Brain microvascular endothelial cell (primary cell): ENCODE measurements at regions not wholly inside any gene's neighbourhood (a gene's known extent, or its start where the extent isn't known, plus 50 kb on each side); places are given as distances from the start of the nearest gene placed in this dataset.

Experiments
- DNase-seq: peaks from one replicate; pipeline ENCODE4 v3.0.0-alpha.2; 2020
- H3K27ac ChIP-seq: fragments of 250-450 bp; sonication (Bioruptor Pico); 2 replicates; pipeline ENCODE4 v1.5.1; 2020; ENCODE audit warnings: mild to moderate bottlenecking, moderate library complexity
- H3K27me3 ChIP-seq: fragments of 250-450 bp; sonication (Bioruptor Pico); replicated peaks from 2 replicates; pipeline ENCODE4 v1.5.1; 2020; ENCODE audit warnings: mild to moderate bottlenecking
- H3K36me3 ChIP-seq: fragments of 250-450 bp; sonication (Bioruptor Pico); replicated peaks from 2 replicates; pipeline ENCODE4 v1.5.1; 2020; ENCODE audit warnings: mild to moderate bottlenecking
- H3K4me3 ChIP-seq: 2 replicates; pipeline ENCODE4 v1.5.1; 2011; ENCODE audit warnings: low read depth, mild to moderate bottlenecking, control low read depth, low read length, moderate library complexity
- CTCF ChIP-seq: IDR thresholded peaks from 2 replicates; pipeline ENCODE4 v1.5.1; 2011; ENCODE audit warnings: low read depth, mild to moderate bottlenecking, moderate library complexity, low read length, control low read depth, inconsistent platforms; ENCODE audit errors: missing control alignments
- in situ Hi-C: cut with HindIII; loops from 2 replicates; pipeline ENCODE4 v1.10.0; 2017; ENCODE audit warnings: low sequenced_read_pairs, low pct_ligation_motif_present

- Histone ChIP-seq H3K27ac (no peak overlapping the region), H3K36me3 (no peaks in the 10 kb centered on the region)
- in situ Hi-C loops: no loop called here
These were observed 196.0 kb downstream of the DACT1 start for GRCh38 chr14:58833634-58834378.

DNA sequence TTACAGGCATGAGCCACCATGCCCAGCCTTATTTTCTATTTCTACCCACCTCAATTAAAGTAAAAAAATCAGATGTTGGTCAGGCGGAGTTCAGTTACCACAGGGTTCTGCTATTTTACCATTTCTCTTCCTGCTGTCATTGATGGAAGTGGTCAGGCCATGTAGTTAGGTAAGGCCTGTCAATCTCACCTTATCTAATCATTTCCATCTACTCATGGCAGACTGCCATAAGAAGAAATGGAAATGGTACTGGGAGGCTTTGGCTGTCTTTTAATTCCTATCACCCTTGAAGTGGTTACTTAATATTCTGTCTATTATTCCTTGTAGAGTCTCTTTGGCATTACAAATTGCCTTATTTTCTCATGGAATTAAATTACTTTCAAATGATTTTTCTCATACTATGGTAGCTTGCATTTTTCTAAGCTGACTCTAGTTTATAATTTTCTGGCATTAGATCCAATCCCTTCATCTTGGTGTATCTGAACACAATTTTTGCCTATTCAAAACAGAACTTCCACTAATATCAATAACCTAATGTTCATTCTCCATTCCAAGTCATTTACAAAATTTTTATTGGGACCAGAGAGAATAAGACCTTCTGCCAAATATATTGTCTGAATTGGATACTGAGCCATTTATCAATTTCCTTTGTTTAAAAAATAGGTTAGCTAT lies 198.7 kb downstream of the DACT1 start:
- Histone ChIP-seq H3K27me3 (no peaks in the 10 kb centered on the region), H3K36me3 (no peaks in the 10 kb centered on the region), H3K4me3 (no peak overlapping the region), H3K27ac (no peak overlapping the region)
- in situ Hi-C loops: no loop called here
- DNase-seq: no peak
- no peak for TF ChIP-seq CTCF

More at GRCh38 chr14:58833634-58834378, 196.0 kb downstream of the DACT1 start:
- Histone ChIP-seq H3K27me3 (no peaks in the 10 kb centered on the region), H3K4me3 (no peak overlapping the region)
- DNase-seq: no peak
- TF ChIP-seq CTCF: no peak

DNA sequence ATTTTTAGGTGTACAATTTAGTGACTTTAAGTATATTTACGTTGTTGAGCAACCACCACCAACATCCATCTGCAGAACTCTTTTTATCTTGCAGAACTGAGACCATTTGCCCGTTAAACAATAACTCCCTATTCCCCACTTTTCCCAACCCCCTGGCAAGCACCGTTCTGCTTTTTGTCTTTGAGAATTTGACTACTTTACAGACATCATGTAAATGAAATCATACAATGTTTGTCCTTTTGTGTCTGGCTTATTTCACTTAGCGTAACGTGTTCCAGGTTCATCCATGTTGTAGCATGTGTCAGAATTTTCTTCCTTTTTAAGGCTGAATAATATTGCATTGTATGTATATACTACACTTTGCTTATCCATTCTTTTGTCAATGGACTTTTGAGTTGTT lies 201.5 kb downstream of the DACT1 start:
- TF ChIP-seq CTCF: no peak
- no peaks in the 10 kb centered on the region for H3K27me3 ChIP-seq
- in situ Hi-C loops: no loop called here
- no peak overlapping the region for H3K4me3 ChIP-seq
- H3K27ac ChIP-seq: no peak overlapping the region
- H3K36me3 ChIP-seq: no peaks in the 10 kb centered on the region
- no peak for DNase-seq

GRCh38 chr14:58844544-58844943 lies 206.8 kb downstream of the DACT1 start:
- Histone ChIP-seq H3K27me3 (no peaks in the 10 kb centered on the region), H3K36me3 (no peaks in the 10 kb centered on the region), H3K4me3 (no peak overlapping the region), H3K27ac (no peak overlapping the region)
- in situ Hi-C loops: no loop called here
- no peak for TF ChIP-seq CTCF
- no peak for DNase-seq

DNA sequence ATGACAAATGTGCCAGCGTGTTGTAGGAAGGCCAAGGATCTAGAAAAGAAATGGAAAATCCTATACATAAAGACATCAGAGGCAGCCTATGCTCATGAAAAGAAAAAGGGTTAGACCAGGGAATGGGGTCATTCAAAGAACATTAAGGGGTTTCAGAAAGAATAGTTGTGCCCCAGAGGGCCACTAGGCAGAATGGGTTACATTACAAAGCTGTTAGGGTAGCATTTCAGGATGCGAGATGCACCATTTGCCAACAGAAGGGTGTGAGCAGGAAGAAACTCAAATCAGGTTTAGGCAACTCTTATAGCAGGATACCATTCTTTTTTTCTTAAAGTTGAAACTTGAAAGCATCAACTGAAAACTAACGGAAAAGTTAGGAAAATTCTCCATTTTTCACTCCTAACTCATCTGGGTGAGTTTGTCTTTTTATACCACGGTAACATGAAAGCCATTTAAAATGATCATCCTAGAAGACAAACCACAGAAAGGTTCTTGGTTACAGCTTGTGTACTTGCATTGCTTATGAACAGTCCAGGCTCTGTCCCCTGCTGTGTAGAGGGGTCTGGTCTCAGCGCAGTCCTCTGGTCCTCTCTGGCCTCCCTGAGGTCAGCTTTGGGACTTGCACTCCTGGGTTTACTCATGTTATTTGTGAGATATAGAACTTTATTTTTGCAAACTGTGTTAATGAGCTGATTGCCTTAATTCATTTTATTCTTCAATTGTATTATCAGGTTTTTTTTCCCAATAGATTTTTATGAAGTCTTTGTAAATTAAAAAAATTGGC lies 209.1 kb downstream of the DACT1 start:
- Histone ChIP-seq H3K36me3 (no peaks in the 10 kb centered on the region), H3K27ac (no peak overlapping the region), H3K4me3 (no peak overlapping the region), H3K27me3 (no peaks in the 10 kb centered on the region)
- no peak for TF ChIP-seq CTCF
- in situ Hi-C loops: no loop called here
- DNase-seq: no peak
